ENCODE measurements at regions not wholly inside any gene's neighbourhood (a gene's known extent, or its start where the extent isn't known, plus 50 kb on each side); places are given as distances from the start of the nearest gene placed in this dataset.
A peak's percentile ranks its signal among the peaks of the same experiment; 100 is the strongest.

- DNase-seq: no peak
These were observed 241.1 kb upstream of the KLF4 start for GRCh38 chr9:107730666-107731065.

DNA sequence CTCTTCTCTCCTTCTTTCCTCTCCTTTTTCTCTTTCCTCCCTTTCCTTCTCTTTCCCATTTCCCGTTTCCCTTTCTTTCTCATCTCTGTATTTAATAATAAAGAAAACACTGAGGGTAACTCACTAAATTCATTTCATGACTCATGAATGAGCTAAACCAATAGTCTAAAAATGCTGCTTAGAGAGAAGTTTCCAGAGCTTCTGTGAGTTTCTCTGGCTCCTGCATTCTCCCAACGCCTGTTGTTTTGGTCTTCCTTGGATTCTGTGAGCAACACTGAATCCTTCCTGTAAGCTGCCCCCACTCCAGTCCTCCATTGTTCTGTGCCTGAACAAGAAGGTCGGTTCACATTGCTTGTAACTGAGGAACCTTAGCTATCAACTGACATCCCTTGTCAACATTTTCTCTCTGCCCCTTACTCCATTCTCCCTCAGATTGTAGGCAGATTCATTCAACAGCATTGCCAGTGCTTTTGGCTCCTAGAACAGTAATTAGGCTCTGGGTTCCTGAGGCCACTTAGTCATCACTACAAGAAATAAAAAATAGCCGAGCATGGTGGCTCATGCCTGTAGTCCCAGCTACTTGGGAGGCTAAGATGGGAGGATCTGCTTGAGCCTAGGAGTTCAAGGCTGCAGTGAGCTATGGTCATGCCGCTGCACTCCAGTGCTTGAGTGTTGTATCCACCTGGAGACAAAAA lies 237.7 kb upstream of the KLF4 start:
- no peak for DNase-seq

DNA sequence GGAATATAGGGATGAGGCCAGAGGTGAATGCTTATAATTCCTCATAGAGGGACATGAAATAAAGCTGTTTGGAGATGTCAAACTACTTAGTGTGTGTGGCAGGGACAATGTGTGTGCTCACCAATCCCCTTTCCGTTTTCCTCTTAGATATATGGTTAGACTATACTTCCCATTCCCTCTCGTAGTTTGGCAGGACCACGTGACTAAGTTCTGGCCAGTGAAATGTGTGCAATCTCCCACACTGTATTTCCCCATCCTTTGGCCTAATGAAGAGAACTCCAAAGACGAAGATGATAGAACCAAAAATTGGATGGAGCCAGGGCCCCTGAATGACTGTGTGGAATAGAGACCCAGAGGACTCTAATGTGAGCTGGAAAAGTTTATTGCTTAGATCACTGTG lies 233.4 kb upstream of the KLF4 start:
- DNase-seq: no peak

- DNase-seq: no peak
These were observed 232.2 kb upstream of the KLF4 start for GRCh38 chr9:107721705-107722245.

DNA sequence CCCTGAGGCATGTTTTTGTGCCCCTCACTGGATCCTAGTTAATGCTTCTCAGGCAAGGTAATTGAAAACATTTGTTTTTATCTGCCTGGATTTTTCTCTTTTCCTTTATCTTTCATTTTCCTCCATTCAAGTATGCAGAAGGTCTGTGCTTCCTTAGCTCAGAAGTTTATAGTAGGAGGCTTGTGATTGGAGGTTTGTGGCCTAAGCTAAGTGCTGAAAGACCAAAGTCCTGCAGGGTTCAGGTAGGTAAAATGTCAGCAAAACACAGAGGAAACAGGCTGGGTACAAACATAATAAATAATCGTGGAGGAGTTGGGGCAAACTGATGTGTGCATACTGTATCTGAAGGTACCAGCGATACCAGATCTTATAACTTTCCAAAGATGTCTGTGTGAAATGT lies 230.9 kb upstream of the KLF4 start:
- no peak for DNase-seq

DNA sequence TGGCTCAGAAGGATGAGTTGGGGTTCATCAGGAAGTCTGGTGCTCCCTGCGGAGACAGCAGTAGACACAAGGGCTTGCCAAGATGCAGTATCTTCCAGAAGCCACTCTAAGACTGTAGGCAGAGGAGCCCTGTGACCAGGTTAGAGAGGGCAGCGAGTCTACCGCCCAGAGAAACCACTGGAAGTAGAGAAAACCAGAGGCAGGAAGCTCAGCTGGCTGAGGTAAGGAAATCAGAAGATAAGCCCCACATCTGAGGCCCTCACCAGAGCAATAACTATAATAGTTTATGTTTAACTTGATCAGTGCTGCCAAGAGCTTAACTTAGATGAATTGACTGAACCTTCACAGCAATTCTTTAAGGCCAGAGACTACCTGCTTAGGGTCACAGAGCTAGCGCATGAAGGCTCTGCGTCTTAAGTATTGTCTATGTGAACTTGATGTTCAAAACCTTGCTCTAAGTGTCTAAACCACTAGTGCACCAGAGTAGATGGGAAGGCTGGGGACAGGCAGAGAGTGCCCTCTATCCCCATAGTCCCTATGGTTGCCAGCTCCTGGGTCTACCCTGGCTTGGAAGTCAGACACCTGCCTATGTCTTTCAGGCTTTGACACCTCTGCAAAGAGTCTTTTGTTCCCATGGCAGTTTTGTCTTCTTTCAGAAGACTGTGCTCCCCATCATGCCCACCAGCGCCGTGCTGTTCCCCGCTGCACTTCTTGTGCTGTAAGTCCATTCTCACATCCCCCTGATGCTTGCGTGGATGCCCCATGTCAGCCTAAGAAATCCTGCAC lies 228.2 kb upstream of the KLF4 start:
- no peak for DNase-seq

DNA sequence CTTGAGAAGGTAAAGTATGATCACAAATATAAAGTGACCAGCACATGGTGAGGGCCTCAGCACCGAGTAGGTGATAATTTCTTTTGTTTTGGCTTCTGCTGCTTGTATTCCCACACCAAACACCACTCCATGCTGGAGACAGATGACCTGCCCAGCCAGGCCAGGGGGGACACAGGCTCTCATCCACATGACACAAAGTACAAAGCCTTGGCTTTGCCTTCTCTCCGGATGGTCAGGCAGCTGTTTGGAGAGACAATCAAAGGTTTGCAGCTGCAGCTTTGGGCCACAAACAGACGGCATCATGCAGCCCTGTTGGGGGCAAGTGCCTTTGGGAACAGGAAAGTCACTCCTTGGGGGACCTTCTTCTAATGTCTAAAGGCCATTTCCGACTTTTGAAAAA lies 226.2 kb upstream of the KLF4 start:
- no peak for DNase-seq

- no peak for DNase-seq
These were observed 223.9 kb upstream of the KLF4 start for GRCh38 chr9:107713470-107713869.

- no peak for DNase-seq
These were observed 222.8 kb upstream of the KLF4 start for GRCh38 chr9:107712390-107712789.

DNA sequence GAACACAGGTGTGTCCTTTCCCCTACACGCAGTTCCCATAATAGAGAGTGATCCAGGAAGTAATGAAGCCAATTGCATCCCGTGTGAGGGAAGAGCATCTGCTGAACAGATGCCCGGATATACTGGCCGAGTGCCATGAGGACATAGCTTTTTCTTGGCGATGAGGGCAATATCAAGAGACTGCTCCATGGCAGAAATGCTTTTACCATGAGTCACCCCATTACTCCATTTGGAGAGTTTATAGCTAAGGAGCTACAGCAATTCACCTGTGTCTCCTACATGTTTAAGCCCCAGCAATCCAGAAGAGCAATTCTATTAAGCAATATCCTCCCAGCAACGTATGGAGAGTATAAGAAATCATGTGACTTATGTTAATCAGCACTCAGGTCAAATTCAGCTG lies 222.0 kb upstream of the KLF4 start:
- peak; percentile 3 for DNase-seq

- DNase-seq: no peak
These were observed 221.4 kb upstream of the KLF4 start for GRCh38 chr9:107710953-107711352.

GRCh38 chr9:107710546-107710945 lies 221.0 kb upstream of the KLF4 start:
- DNase-seq: no peak

- no peak for DNase-seq
These were observed 219.2 kb upstream of the KLF4 start for GRCh38 chr9:107708791-107709190.

DNA sequence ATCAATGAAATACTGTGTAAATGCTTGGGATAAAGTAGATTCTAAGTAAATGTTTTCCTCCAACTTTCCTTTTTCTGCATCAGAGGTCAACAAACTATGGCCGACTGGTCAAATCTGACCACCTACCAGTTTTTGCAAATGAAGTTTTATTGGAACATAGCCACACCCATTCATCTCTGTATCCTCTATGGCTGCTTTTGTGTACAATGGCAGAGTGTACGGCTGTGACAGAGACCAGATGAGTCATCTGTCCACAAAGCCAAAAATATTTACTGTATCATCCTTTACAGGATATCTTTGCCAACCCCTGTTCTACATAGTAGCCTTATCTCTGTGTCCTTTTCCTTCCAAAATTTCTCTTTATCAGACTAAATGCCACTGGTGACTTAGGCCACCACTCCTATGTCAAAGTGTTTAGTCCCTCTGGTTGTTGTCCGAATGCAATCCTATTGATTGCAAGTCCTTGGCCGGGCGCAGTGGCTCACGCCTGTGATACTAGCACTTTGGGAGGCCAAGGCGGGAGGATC lies 218.4 kb upstream of the KLF4 start:
- DNase-seq: no peak

- no peak for DNase-seq
These were observed 217.9 kb upstream of the KLF4 start for GRCh38 chr9:107707428-107707837.

DNA sequence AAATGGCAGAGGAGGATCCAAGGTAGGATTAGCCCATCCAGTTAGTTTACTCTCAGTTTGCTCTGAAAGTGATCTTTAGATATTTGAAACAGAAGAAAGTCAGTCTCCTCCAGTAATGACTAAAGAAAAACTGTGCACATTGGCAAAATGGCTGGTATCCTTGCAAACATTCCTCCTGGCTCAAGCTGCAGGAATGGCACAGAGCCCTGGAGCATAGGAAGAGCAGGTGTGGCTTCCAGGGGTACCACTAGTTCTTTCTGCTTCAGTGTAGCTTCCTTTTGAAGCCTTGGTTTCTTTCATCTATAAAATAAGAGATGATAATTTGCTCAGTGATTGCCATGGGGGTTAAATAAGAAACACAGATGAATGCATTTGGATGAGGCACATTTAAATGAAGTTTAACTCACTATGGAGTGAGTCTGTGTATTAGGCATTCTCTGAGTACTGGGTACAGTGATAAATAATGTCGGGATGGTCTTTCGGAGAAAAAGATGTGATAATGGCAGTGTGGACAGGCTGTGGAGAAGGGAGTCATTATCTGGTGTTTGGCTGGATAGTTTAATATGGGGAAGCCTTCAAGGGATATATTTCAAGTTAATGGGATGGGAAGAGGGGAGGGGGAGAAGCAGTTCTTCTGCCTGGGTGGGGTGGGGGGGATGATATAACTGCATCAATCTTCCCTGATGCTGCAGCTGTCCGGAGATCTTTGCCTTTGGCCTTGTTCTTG lies 217.3 kb upstream of the KLF4 start:
- no peak for DNase-seq

DNA sequence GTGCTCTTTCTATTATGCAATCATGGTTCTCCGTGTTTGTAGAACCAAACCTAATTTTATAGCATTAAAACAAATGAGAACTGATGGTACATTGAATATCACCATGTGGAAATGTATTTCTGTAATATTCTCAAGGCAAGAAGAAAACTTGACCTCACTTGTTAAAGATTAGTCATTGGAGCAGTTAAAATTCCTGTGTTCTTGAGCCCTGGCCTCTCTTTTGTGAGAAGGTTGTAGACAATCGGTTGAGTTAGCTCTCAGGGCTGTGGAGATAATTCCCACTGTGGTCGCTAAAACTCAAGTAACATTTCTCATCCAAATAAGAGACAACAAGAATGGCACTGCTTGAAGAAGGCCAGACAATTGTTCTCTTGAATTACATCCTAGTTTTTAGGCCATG lies 216.0 kb upstream of the KLF4 start:
- DNase-seq: no peak

- no peak for DNase-seq
These were observed 215.2 kb upstream of the KLF4 start for GRCh38 chr9:107704774-107705173.

DNA sequence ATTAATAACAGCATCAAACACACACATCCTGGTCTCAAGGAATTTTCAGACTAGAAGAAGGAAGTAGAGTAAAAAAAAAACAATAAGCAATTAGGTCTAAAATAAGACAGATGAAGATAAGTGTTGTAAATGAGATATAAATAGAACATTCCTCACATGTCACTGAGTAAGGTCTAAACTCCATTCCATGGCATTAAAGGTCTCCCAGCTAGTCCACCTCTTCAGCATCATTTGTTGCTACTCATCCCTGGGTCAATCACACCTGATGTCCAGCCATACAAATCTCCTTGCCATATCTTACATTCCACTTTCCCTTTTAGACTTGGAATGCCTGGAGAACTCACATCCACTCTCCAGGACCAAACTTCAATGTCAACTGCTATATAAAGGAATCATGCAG lies 214.1 kb upstream of the KLF4 start:
- DNase-seq: no peak

DNA sequence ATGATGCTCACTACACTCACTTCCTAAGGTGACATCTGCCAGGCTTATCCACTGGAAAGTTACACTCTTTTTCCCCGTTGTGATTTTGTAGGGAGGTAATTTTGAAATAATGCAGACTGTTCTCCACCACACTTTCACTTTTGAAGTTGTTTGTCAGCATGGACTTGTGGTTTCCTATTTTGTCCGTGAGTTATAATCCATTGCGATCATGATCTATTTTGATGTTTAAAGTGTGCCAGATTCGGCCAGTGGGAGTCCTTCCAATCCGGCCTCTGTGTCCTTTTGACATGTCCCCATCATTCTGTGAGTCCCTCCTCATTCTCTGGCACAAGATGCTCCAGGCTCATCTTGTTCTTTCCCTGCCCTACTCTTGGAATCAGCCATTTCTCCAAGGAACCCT lies 211.3 kb upstream of the KLF4 start:
- DNase-seq: no peak

DNA sequence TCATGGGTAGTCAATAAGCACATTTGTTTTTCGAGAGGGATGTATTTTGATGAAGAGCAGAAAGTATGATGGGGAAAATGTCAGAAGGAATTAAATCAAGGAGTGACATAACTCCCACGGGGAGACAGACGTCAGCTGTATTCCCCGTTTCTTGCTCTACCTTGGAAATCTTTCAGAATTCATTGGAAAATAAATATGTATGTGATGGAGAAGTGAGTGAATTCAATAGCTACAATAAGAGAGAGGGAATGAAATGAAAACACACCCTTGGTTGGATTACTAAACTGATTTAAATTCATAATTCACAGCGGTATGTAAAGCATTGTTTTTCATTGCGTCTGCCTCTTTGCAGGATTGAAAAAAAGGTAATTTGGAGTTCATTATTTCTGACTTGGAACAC lies 209.7 kb upstream of the KLF4 start:
- DNase-seq: no peak

GRCh38 chr9:107698779-107699178 lies 209.2 kb upstream of the KLF4 start:
- no peak for DNase-seq

DNA sequence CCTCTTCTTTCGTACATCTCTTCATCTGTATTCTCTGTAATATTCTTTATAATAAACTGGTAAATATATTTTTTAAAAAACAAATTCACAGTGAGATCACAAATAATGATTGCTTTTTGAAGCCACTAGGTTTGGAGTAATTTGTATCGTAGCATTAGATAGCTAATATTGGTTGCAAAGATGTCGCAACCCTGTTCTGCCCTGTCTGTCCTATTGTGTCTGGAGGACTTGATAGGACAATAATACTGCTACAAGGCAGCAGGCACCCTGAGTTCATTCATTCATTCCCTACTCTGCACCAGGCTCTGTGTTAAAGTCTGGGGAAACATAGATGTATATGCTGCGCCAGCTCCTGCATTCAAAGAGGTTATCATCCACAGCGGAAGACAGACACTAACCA lies 206.7 kb upstream of the KLF4 start:
- DNase-seq: no peak

DNA sequence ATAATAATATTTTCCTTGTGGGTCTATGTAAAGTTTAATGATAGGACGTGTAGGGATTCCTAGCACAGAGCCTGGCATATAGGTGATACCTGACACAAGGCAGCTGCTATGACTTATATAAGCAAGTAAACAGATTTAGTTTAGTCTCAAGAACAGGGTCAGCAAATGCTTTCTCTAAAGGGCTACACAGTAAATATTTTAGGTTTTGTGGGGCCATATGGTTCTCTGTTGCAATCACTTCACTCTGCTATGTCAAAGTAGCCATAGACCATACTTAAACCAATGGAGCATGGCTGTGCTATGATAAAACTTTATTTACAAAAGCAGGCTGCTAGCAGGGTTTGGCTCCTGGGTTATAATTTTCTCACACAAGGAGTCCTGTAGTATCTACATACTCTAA lies 204.8 kb upstream of the KLF4 start:
- no peak for DNase-seq
